KOPT-K1 (cell line): ENCODE measurements at regions not wholly inside any gene's neighbourhood (a gene's known extent, or its start where the extent isn't known, plus 50 kb on each side); places are given as distances from the start of the nearest gene placed in this dataset.
"Not testable (repeated sequence)": the region's sequence is repeated elsewhere in the genome, so short reads cannot be mapped to it uniquely, and the experiment has no call there.

Source experiments
- H3K27ac ChIP-seq: fragments of 200-600 bp; sonication (generic); 2 replicates; pipeline ENCODE4 v1.5.1; 2016; ENCODE audit warnings: antibody characterized with exemption, mild to moderate bottlenecking, low read depth, low read length; ENCODE audit not compliant: poor library complexity, severe bottlenecking
- H3K36me3 ChIP-seq: fragments of 200-600 bp; sonication (generic); 2 replicates; pipeline ENCODE4 v1.5.1; 2017; ENCODE audit warnings: antibody characterized with exemption, mild to moderate bottlenecking, low read length, moderate library complexity; ENCODE audit not compliant: insufficient read depth
- H3K9me3 ChIP-seq: fragments of 200-600 bp; sonication (generic); 2 replicates; pipeline ENCODE4 v1.5.1; 2017; ENCODE audit warnings: antibody characterized with exemption, low read length, mild to moderate bottlenecking; ENCODE audit not compliant: insufficient read depth, poor library complexity, severe bottlenecking

GRCh38 chr10:8817299-8817698 lies 762.8 kb downstream of the GATA3 start:
- peaks cover 6% of the 10 kb centered on the region for H3K9me3 ChIP-seq

DNA sequence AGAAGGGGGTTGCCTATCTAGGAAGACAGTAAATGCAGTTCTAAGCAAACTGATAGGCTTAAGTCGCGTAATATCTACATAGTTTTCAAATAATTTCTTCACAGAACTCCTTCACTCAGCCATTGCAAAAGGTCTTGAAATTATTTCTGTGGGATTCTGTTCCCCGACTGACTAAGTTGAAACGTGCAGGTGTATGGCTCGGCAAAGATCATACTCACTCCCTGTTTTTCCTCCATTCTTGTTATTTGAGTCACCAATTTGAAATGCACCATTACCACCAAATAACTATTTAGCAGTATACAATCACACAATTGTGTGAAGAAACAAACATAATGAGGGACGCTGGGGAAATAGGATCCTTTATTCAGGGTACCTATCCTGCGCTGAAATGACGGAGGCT lies 771.1 kb downstream of the GATA3 start:
- H3K27ac ChIP-seq: no peak overlapping the region
- no peaks in the 10 kb centered on the region for H3K9me3 ChIP-seq
- no peaks in the 10 kb centered on the region for H3K36me3 ChIP-seq

More at GRCh38 chr10:8817299-8817698, 762.8 kb downstream of the GATA3 start:
- Histone ChIP-seq H3K36me3 (no peaks in the 10 kb centered on the region), H3K27ac (no peak overlapping the region)

- Histone ChIP-seq H3K27ac (no peak overlapping the region), H3K36me3 (no peaks in the 10 kb centered on the region), H3K9me3 (no peaks in the 10 kb centered on the region)
Observed at GRCh38 chr10:8829592-8829991, 775.1 kb downstream of the GATA3 start.

DNA sequence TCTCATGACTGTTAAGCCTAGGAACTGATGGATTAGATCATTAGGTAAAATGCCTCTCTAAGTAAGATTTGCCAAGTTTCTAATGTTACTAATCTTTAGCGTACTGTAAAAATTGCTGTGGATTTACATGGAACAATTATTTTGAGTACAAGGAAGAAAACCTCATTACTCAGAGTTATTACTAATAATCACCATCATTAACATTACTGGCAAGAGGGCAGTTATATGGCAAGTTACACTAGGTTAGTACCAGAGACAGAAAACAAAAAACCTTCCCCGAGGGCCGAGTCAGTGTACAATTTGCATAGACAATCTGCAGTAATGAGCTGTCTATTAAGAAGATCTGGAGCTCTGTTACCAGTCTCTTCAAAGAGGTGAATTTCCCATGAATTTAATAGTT lies 775.6 kb downstream of the GATA3 start:
- H3K9me3 ChIP-seq: no peaks in the 10 kb centered on the region
- H3K27ac ChIP-seq: no peak overlapping the region
- no peaks in the 10 kb centered on the region for H3K36me3 ChIP-seq

GRCh38 chr10:8830876-8831275 lies 776.4 kb downstream of the GATA3 start:
- H3K36me3 ChIP-seq: no peaks in the 10 kb centered on the region
- H3K27ac ChIP-seq: no peak overlapping the region
- H3K9me3 ChIP-seq: no peaks in the 10 kb centered on the region

GRCh38 chr10:8835453-8836167 lies 781.1 kb downstream of the GATA3 start:
- Histone ChIP-seq H3K9me3 (no peaks in the 10 kb centered on the region), H3K27ac (no peak overlapping the region), H3K36me3 (no peaks in the 10 kb centered on the region)

GRCh38 chr10:8840356-8840755 lies 785.9 kb downstream of the GATA3 start:
- no peaks in the 10 kb centered on the region for H3K36me3 ChIP-seq
- peaks cover 21% of the 10 kb centered on the region for H3K9me3 ChIP-seq
- no peak overlapping the region for H3K27ac ChIP-seq

GRCh38 chr10:8844141-8844540 lies 789.7 kb downstream of the GATA3 start:
- peaks cover 21% of the 10 kb centered on the region for H3K9me3 ChIP-seq
- no peak overlapping the region for H3K27ac ChIP-seq
- no peaks in the 10 kb centered on the region for H3K36me3 ChIP-seq

GRCh38 chr10:8852546-8852945 lies 798.1 kb downstream of the GATA3 start:
- Histone ChIP-seq H3K36me3 (no peaks in the 10 kb centered on the region), H3K27ac (no peak overlapping the region), H3K9me3 (no peaks in the 10 kb centered on the region)

GRCh38 chr10:8853048-8853447 lies 798.6 kb downstream of the GATA3 start:
- H3K36me3 ChIP-seq: no peaks in the 10 kb centered on the region
- no peaks in the 10 kb centered on the region for H3K9me3 ChIP-seq
- H3K27ac ChIP-seq: no peak overlapping the region

DNA sequence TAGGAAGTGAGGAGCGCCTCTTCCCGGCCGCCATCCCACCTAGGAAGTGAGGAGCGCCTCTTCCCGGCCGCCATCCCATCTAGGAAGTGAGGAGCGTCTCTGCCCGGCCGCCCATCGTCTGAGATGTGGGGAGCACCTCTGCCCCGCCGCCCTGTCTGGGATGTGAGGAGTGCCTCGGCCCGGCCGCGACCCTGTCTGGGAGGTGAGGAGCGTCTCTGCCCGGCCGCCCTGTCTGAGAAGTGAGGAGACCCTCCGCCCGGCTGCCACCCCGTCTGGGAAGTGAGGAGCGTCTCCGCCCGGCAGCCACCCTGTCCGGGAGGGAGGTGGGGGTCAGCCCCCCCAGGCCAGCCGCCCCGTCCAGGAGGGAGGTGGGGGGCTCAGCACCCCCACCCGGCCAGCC lies 814.4 kb downstream of the GATA3 start:
- not testable (repeated sequence) for H3K27ac ChIP-seq, H3K9me3 ChIP-seq, H3K36me3 ChIP-seq

GRCh38 chr10:8873310-8873709 lies 818.8 kb downstream of the GATA3 start:
- Histone ChIP-seq H3K36me3 (no peaks in the 10 kb centered on the region), H3K9me3 (peaks cover 2% of the 10 kb centered on the region), H3K27ac (no peak overlapping the region)

- Histone ChIP-seq H3K27ac (no peak overlapping the region), H3K9me3 (no peaks in the 10 kb centered on the region), H3K36me3 (no peaks in the 10 kb centered on the region)
Observed at GRCh38 chr10:8874268-8874667, 819.8 kb downstream of the GATA3 start.

DNA sequence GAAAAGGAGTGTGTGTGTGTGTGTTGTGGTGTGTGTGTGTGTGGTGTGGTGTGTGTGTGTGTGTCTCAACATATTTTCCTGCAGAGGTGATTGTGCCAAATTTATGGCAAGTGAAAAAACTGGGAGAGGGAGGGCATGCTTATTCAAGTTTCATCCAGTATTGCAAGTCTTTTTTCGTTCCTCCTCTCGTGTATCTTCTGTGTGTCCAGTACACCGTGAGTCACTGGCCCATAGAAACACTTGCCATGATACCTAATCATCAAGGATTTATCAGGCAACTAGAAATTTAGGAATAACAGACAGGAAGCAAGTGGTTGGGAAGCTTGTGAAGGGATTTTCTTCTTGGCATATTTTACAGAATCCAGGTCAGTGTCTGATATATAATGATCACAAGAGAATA lies 820.5 kb downstream of the GATA3 start:
- Histone ChIP-seq H3K27ac (no peak overlapping the region), H3K36me3 (no peaks in the 10 kb centered on the region), H3K9me3 (no peaks in the 10 kb centered on the region)

DNA sequence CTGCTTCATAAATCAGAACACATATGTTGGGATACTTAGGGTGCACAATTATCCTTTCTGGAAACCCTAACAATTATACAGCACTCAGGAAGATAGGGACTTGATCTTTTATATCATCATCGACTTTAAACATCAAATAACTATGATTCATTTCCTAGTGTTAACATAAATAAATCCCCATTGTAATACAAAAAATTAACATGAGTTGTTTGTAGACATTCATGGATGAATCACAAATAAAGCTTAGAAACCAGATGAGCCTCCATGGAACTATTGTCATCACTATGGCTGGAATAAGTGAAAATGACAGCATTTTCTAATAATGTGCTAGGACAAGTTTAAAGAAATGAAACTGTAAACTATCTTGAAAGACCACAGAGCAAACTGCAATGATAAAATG lies 821.7 kb downstream of the GATA3 start:
- H3K36me3 ChIP-seq: no peaks in the 10 kb centered on the region
- no peaks in the 10 kb centered on the region for H3K9me3 ChIP-seq
- no peak overlapping the region for H3K27ac ChIP-seq

- Histone ChIP-seq H3K36me3 (no peaks in the 10 kb centered on the region), H3K9me3 (no peaks in the 10 kb centered on the region), H3K27ac (no peak overlapping the region)
Observed at GRCh38 chr10:8889538-8889937, 835.0 kb downstream of the GATA3 start.
